Karpas-422 (cell line): ENCODE measurements at regions not wholly inside any gene's neighbourhood (a gene's known extent, or its start where the extent isn't known, plus 50 kb on each side); places are given as distances from the start of the nearest gene placed in this dataset.

Experiments used
- DNase-seq: peaks from one replicate; pipeline ENCODE4 v3.0.0-alpha.2; 2015
- H2AFZ ChIP-seq: fragments of 200-600 bp; sonication (generic); 2 replicates; pipeline ENCODE4 v1.6.1; 2014; ENCODE audit warnings: antibody characterized with exemption, low read length, mixed read lengths
- H3K27ac ChIP-seq: fragments of 200-600 bp; sonication (generic); 2 replicates; pipeline ENCODE4 v1.5.1; 2014; ENCODE audit warnings: mild to moderate bottlenecking, low read length, moderate library complexity
- H3K27me3 ChIP-seq: fragments of 200-600 bp; sonication (generic); 2 replicates; pipeline ENCODE4 v1.6.1; 2014; ENCODE audit warnings: low read length, mixed read lengths
- H3K36me3 ChIP-seq: fragments of 200-600 bp; sonication (generic); 2 replicates; pipeline ENCODE4 v1.6.1; 2014; ENCODE audit warnings: low read length, mixed read lengths; ENCODE audit not compliant: insufficient read depth
- H3K4me1 ChIP-seq: fragments of 200-600 bp; sonication (generic); 2 replicates; pipeline ENCODE4 v1.6.1; 2014; ENCODE audit warnings: mild to moderate bottlenecking, low read length, mixed read lengths
- H3K4me2 ChIP-seq: fragments of 200-600 bp; sonication (generic); 2 replicates; pipeline ENCODE4 v1.6.1; 2014; ENCODE audit warnings: low read length, low read depth, mild to moderate bottlenecking; ENCODE audit not compliant: poor library complexity, severe bottlenecking
- H3K4me3 ChIP-seq: fragments of 200-600 bp; sonication (generic); 2 replicates; pipeline ENCODE4 v1.5.1; 2014; ENCODE audit warnings: mild to moderate bottlenecking, antibody characterized with exemption, low read length, mixed read lengths
- H3K79me2 ChIP-seq: fragments of 200-600 bp; sonication (generic); 2 replicates; pipeline ENCODE4 v1.6.1; 2014; ENCODE audit warnings: mild to moderate bottlenecking, low read length, mixed read lengths
- H3K9ac ChIP-seq: fragments of 200-600 bp; sonication (generic); 2 replicates; pipeline ENCODE4 v1.6.0; 2014; ENCODE audit warnings: low read length
- H3K9me2 ChIP-seq: fragments of 200-600 bp; sonication (generic), shearing (Covaris generic); replicated peaks from 2 replicates; pipeline ENCODE4 v1.6.0; 2014; ENCODE audit warnings: mild to moderate bottlenecking, low read length, moderate library complexity; ENCODE audit not compliant: insufficient read depth
- H3K9me3 ChIP-seq: fragments of 300-700, 200-600 bp; sonication (generic); 2 replicates; pipeline ENCODE4 v1.6.1; 2014; ENCODE audit warnings: low read length, mixed read lengths
- H4K20me1 ChIP-seq: fragments of 200-600 bp; sonication (generic); 2 replicates; pipeline ENCODE4 v1.6.1; 2014; ENCODE audit warnings: mild to moderate bottlenecking, antibody characterized with exemption, low read length, low read depth; ENCODE audit not compliant: insufficient read depth

- Histone ChIP-seq H3K4me2 (no peak overlapping the region), H3K9ac (no peak overlapping the region), H3K79me2 (no peaks in the 10 kb centered on the region), H3K4me1 (no peaks in the 10 kb centered on the region), H3K9me2 (no peaks in the 10 kb centered on the region), H3K9me3 (no peaks in the 10 kb centered on the region), H4K20me1 (no peaks in the 10 kb centered on the region), H3K36me3 (no peaks in the 10 kb centered on the region), H2AFZ (no peak overlapping the region), H3K4me3 (no peak overlapping the region), H3K27ac (no peak overlapping the region), H3K27me3 (no peaks in the 10 kb centered on the region)
- no peak for DNase-seq
Measured at GRCh38 chr19:5237939-5238480, 102.6 kb downstream of the PTPRS start.

GRCh38 chr19:5237190-5237780, 103.3 kb downstream of the PTPRS start:
- no peak overlapping the region for H3K9ac ChIP-seq
- H3K27me3 ChIP-seq: no peaks in the 10 kb centered on the region
- no peaks in the 10 kb centered on the region for H3K36me3 ChIP-seq
- no peaks in the 10 kb centered on the region for H3K4me1 ChIP-seq
- no peaks in the 10 kb centered on the region for H3K9me3 ChIP-seq
- no peak overlapping the region for H3K4me3 ChIP-seq
- DNase-seq: no peak
- H3K27ac ChIP-seq: no peak overlapping the region
- no peaks in the 10 kb centered on the region for H3K9me2 ChIP-seq
- no peak overlapping the region for H3K4me2 ChIP-seq
- H3K79me2 ChIP-seq: no peaks in the 10 kb centered on the region
- no peak overlapping the region for H2AFZ ChIP-seq
- H4K20me1 ChIP-seq: no peaks in the 10 kb centered on the region

GRCh38 chr19:5235458-5236219, 105.0 kb downstream of the PTPRS start:
- Histone ChIP-seq H3K4me2 (no peak overlapping the region), H3K9me3 (no peaks in the 10 kb centered on the region), H3K27me3 (no peaks in the 10 kb centered on the region), H3K36me3 (no peaks in the 10 kb centered on the region), H3K79me2 (no peaks in the 10 kb centered on the region), H2AFZ (no peak overlapping the region), H3K27ac (no peak overlapping the region), H3K4me3 (no peak overlapping the region), H3K9ac (no peak overlapping the region), H3K4me1 (no peaks in the 10 kb centered on the region), H3K9me2 (no peaks in the 10 kb centered on the region), H4K20me1 (no peaks in the 10 kb centered on the region)
- no peak for DNase-seq

- H3K9me3 ChIP-seq: no peaks in the 10 kb centered on the region
- no peak for DNase-seq
- no peaks in the 10 kb centered on the region for H3K9me2 ChIP-seq
- no peak overlapping the region for H3K4me3 ChIP-seq
- H3K79me2 ChIP-seq: no peaks in the 10 kb centered on the region
- H3K27me3 ChIP-seq: no peaks in the 10 kb centered on the region
- H2AFZ ChIP-seq: no peak overlapping the region
- H3K4me1 ChIP-seq: no peaks in the 10 kb centered on the region
- no peaks in the 10 kb centered on the region for H4K20me1 ChIP-seq
- H3K27ac ChIP-seq: no peak overlapping the region
- no peak overlapping the region for H3K9ac ChIP-seq
- H3K36me3 ChIP-seq: no peaks in the 10 kb centered on the region
- no peak overlapping the region for H3K4me2 ChIP-seq
Measured at GRCh38 chr19:5234412-5234811, 106.2 kb downstream of the PTPRS start.

GRCh38 chr19:5232798-5233505, 107.7 kb downstream of the PTPRS start:
- no peak overlapping the region for H2AFZ ChIP-seq
- H3K79me2 ChIP-seq: no peaks in the 10 kb centered on the region
- no peaks in the 10 kb centered on the region for H3K4me1 ChIP-seq
- H3K27me3 ChIP-seq: no peaks in the 10 kb centered on the region
- H4K20me1 ChIP-seq: no peaks in the 10 kb centered on the region
- H3K4me2 ChIP-seq: no peak overlapping the region
- H3K36me3 ChIP-seq: no peaks in the 10 kb centered on the region
- H3K4me3 ChIP-seq: no peak overlapping the region
- no peak overlapping the region for H3K27ac ChIP-seq
- no peaks in the 10 kb centered on the region for H3K9me3 ChIP-seq
- no peak overlapping the region for H3K9ac ChIP-seq
- H3K9me2 ChIP-seq: no peaks in the 10 kb centered on the region
- DNase-seq: no peak

- Histone ChIP-seq H3K79me2 (no peaks in the 10 kb centered on the region), H3K9me2 (no peaks in the 10 kb centered on the region), H3K9ac (no peak overlapping the region), H2AFZ (no peak overlapping the region), H3K4me1 (no peaks in the 10 kb centered on the region), H3K4me2 (no peak overlapping the region), H3K36me3 (no peaks in the 10 kb centered on the region), H3K27me3 (no peaks in the 10 kb centered on the region), H3K9me3 (no peaks in the 10 kb centered on the region), H3K27ac (no peak overlapping the region), H4K20me1 (no peaks in the 10 kb centered on the region), H3K4me3 (no peak overlapping the region)
- no peak for DNase-seq
Measured at GRCh38 chr19:5231857-5232678, 108.5 kb downstream of the PTPRS start.

GRCh38 chr19:5230730-5231555, 109.7 kb downstream of the PTPRS start:
- Histone ChIP-seq H3K4me1 (no peaks in the 10 kb centered on the region), H3K9me2 (no peaks in the 10 kb centered on the region), H3K9ac (no peak overlapping the region)

More at GRCh38 chr19:5230730-5231555, 109.7 kb downstream of the PTPRS start:
- Histone ChIP-seq H2AFZ (no peak overlapping the region), H3K27me3 (no peaks in the 10 kb centered on the region), H3K79me2 (no peaks in the 10 kb centered on the region), H3K36me3 (no peaks in the 10 kb centered on the region), H3K27ac (no peak overlapping the region), H3K4me3 (no peak overlapping the region), H3K4me2 (no peak overlapping the region), H3K9me3 (no peaks in the 10 kb centered on the region), H4K20me1 (no peaks in the 10 kb centered on the region)
- no peak for DNase-seq
